DMS 273 (cell line): ENCODE measurements at regions not wholly inside any gene's neighbourhood (a gene's known extent, or its start where the extent isn't known, plus 50 kb on each side); places are given as distances from the start of the nearest gene placed in this dataset.
"Not testable (repeated sequence)": the region's sequence is repeated elsewhere in the genome, so short reads cannot be mapped to it uniquely, and the experiment has no call there.

Experiments used
- DNase-seq: peaks from one replicate; lab custom pipeline; 2025; ENCODE audit not compliant: unreplicated experiment; lab: John Stamatoyannopoulos, UW

DNA sequence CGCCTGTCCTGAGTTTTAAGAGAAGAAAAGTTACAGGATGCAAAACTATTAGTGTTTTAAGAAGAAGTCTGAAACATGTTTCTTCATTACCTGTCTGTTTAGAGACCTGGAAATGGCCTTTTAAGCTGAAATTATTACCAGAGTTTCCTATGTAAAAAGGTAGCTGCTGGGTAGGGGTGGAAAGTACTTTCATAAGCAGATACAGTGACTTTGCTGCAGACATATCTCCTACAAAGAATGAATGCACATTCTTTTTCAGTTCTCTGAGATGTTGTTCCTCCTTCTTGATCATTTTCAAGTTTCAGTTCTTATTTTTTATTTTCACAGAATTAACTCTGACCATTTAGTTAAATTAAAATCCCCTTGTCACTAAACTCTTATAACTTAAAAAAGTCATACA is 1329.6 kb downstream of the KCNT2 start:
- no peak for DNase-seq

DNA sequence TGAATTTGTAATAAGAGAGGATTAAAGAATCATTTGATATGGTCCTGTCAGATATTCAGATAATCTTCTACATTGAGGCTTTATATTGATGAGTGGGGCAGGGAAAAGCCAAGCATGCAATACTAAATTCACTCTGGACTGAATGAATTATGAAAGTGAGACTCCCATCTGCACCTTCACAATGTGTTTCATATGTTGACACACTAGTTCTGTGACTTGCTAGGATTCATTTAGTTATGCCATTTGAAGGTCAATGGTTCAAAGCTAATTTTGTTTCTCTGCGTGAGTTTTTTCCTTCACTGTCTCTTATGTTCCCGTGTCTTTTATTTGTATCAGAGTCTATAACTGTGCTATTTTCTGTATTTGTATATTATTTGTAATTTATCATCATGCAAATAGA is 1332.5 kb downstream of the KCNT2 start:
- DNase-seq, result no peak

- DNase-seq, result no peak
These were observed 1356.3 kb downstream of the KCNT2 start for GRCh38 chr1:195251900-195252299.

GRCh38 chr1:195243492-195243891 is 1364.7 kb downstream of the KCNT2 start:
- no peak for DNase-seq

DNA sequence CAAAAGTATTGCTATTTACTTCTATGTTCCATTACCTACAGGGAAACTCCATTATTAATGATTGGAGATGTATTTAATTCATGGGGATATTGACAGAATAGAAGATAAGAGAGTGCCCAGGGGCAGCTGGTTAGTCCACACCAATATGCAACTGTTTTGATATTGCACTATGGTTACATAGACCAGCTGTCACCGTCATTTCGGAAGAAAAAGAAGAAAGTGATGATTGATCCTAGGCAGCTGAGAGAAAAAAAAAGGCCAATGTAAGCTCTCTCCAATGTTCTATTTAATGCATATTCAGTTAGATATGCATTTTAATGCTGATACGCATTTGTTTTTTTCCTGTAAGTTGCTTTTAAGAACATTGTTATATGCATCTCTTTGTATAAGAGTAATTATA is 1367.2 kb downstream of the KCNT2 start:
- no peak for DNase-seq

GRCh38 chr1:195238313-195238712 is 1369.9 kb downstream of the KCNT2 start:
- DNase-seq, result no peak

DNA sequence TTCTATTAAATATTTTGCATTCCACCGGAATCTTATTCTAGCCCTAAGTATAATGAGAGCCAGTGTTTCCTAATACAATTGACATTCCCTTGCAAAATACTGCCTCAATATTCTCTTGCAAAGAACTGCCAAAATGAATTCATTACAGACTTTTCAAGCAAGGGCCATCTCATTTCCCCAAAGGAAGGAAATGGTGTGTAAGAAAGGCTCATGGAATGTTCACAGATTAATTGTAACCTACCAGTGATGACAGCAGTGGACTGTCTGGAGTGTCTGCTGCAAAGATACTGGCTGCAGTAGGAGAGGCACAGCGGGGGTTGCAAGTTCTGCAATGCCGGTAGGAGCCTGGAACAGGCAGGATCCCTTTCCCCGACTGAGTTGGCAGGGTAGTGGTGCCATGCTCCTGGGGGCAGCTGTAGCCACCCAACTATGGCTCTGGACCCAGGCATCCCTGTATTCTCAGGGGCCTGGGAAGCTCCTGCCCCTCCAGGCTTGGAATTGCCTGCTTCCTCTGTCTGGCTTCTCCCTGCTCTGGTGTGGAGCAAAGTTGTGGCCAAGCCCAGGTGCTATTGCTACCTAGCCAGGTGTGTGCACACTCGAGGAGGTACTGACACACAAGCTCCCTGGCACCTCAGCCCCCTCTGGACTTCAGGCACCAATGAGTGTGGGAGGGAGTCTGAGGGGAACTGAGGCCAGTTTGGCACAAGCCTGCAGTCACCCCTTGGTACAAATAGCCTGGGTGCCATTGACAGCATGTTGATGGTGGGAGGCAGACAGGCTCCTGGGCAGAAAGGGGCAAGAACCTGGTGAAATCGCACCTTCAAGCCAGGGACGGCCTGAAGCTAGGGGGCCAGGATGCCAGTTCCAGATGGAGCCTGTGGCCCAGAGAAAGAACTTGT is 1371.0 kb downstream of the KCNT2 start:
- DNase-seq, result no peak

DNA sequence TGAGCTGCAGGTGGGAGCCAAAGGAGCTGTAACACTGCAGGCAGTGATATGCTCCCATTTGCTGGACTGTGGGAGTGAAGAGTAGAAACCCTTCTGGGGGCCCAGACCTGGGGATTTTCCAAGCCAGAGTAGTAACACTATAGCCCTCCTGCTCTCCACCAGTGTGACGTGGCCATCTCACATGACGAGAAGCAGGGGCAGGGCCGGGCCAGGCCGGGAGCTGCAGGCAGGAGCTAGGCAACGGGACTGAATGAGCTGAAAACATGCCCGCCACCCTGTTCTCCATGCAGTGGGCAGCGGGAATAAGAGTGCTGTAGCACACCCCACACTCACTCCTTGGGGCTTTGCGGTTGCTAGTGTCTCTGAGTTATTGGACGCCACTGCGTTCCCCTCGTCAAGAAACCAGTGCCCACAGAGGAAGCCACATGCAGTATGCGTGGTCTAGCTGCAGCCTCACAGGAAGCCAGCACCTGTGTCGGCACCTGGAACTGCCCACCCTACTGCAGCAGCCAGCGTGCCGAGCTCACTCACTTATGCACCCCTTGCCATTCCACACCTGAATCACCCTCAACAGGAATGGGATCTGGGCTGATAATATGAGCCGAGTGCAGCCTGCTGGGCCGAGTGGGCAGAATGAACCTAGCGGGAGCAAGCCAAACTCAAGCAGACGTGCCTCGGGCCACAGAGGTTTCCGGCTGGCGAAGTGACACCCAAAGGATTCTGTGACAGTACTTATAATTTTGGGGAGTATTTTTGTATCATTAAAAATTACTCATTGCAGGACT is 1389.6 kb downstream of the KCNT2 start:
- no peak for DNase-seq

- DNase-seq, result no peak
These were observed 1406.0 kb downstream of the KCNT2 start for GRCh38 chr1:195202241-195202640.

- DNase-seq, result no peak
These were observed 1407.5 kb downstream of the KCNT2 start for GRCh38 chr1:195200772-195201171.

DNA sequence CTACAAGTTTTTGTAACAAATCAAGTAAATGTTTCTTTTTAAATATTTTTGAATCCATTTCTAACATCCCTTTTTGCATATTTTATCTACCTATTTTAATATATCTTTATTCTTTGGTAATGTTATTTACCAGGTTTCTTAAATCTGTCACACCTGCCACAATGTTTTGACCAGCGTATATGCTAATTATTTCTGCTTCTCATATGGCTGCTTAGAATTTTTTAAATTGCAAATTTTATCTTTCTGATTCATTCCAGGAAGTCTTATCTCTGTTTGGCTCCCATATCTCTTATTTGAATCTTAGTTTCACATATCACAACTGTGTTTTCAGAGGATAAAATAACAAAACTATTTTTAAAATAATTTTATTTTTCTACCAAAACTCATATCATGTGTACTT is 1411.1 kb downstream of the KCNT2 start:
- no peak for DNase-seq

- no peak for DNase-seq
These were observed 1412.7 kb downstream of the KCNT2 start for GRCh38 chr1:195195423-195196057.

GRCh38 chr1:195193134-195193533 is 1415.1 kb downstream of the KCNT2 start:
- DNase-seq, result no peak

DNA sequence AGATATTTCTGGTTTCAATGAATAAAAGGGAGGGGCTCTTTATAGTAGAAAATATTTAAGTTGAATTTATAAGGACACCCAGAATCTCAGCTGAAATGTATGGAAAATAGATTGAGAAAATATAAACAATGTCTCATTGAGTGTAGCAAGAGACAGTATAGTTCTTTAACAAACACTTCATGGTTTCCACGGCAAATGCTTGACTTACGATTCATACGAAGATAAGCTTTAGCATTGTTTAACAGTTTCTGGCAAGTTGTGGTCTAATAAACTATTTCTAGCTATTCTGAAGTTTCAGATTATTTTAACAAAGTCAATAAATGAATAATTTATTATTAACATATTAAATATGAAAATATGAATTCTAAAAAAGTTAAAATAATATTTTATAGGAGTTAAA is 1419.4 kb downstream of the KCNT2 start:
- no peak for DNase-seq

DNA sequence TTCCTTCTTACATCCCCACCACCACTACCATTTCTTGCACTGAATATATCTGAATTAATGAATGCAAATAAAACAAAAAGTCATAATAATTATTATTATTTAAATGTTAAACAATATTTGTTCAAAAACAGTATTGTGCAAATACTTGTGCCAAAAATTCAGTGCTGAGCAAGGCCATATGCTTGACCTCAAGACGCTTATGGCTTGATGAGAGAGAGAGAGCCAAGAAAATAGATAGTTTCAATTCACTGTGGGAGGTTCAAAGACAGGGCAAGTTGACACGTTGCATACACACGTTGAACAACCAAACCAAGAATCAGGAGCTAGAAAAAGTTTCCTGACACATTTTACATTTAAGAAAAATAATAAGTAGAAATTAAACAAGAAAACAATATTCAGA is 1421.7 kb downstream of the KCNT2 start:
- no peak for DNase-seq

GRCh38 chr1:195185736-195186135 is 1422.5 kb downstream of the KCNT2 start:
- DNase-seq, result no peak

- DNase-seq, result no peak
These were observed 1422.9 kb downstream of the KCNT2 start for GRCh38 chr1:195185321-195185720.

DNA sequence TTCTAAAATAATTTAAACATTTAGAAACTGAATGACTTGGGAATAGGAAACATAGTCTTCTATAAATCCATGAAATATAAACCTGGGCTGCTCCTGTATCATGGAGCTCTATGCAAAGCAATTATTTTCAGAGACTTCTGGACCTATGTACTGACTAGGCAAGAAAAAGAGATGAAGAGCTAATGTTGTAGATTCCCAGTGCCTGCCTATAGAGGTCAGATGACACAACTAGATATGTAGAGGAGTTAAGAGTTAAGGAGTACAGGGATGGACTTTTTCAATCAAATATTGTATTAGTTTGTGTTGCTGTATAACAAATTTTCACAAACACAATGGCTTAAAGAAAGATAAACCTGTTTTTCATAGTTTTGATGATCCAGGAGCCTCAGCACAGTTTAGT is 1434.5 kb downstream of the KCNT2 start:
- DNase-seq, result no peak

GRCh38 chr1:195159795-195160194 is 1448.4 kb downstream of the KCNT2 start:
- not testable (repeated sequence) for DNase-seq

DNA sequence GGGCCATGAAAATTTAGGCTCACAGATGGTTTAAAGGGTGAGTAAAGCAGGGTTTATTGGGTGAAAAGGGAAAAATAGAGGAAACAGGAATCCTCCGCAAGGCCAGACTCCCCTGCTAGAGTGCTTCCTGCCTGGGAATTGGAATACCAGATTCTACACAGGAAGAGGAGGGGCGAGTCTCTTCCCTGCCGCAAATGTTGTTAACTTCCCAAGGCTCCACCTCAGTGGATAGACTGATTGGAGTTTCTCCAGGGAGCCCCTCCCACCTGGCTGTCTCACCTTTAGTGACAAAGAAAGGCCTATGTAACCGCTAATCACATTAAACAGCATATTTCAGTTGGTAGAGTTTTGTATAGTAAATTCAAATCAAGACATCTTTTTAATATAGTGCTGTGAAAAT is 1450.1 kb downstream of the KCNT2 start:
- no peak for DNase-seq

GRCh38 chr1:195153107-195153506 is 1455.1 kb downstream of the KCNT2 start:
- no peak for DNase-seq

- no peak for DNase-seq
These were observed 1457.5 kb downstream of the KCNT2 start for GRCh38 chr1:195150768-195151167.
